Left colon (tissue), 2 donors: ENCODE measurements at regions not wholly inside any gene's neighbourhood (a gene's known extent, or its start where the extent isn't known, plus 50 kb on each side); places are given as distances from the start of the nearest gene placed in this dataset.
"Not testable (repeated sequence)": the region's sequence is repeated elsewhere in the genome, so short reads cannot be mapped to it uniquely, and the experiment has no call there.

Experiments
- ATAC-seq: fragments of 200-7000 bp; cut with Tn5 transposase; one replicate; pipeline ENCODE4 v1.9.1; 2020; ENCODE audit warnings: mild to moderate bottlenecking, moderate library complexity
- DNase-seq, 2 donors: peaks; one replicate each; pipeline ENCODE4 v3.0.0-alpha.2; 2020
- intact Hi-C, 2 donors: fragments of 100-400 bp; cut with DNase I in 1 of 2; cut with micrococcal nuclease in 1 of 2; formaldehyde crosslinking; loops; one replicate each; pipeline versions ENCODE4 v1.11.2 to v1.14.0; 2022; cut with DNase I, micrococcal nuclease
- donor health status: DM: no; HTN: no; CAD: no.
- donor health status: DM: yes; HTN: yes; CAD: no.

GRCh38 chr1:143721024-143721373 is 250.8 kb downstream of the FAM72C start:
- ATAC-seq (no peak), DNase-seq (no peak)
- intact Hi-C loops: no loop called here

DNA sequence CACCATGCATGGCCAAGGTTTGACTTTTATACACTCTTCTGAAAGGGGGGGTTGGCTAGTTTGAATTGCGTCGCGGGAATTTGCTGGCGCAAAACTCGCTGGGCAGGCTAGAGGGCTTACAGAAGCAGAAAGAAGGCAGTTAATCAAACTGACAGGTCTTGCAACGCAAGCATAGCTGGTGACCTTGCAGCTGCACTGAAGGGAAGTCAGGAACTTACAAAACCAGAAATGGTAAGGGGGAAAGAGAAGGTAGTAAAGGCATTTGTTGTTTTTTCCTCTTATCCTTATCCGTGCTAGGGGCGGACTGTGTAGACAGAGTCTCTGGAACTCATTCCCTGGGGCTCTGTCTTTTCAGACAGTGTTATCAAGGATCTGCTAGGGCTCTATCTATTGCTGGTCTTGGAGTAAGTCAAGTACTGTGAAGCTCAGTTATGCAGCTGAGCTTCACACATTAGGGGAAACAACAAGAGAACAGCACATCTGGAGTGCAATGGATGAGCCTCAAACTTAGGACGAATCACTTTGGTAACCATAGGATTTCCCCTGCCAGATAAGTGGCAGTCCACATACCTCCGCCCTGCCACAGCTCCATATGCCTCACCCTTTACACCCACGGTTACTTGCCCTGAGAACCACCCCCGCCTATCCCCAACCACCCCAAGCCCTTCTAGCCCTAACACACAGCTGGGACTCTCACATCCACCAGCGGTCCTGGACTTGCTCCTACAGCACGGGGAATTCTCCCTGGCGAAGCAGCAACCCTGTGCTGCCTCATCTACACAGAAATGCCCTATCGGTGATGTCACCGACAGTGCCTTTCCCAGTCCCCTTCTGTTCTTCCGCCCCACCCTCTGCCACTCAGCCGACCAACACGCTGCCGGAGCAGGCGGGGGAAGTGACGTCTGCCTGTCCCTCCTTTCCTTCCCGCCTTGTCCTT is 251.4 kb downstream of the FAM72C start:
- ATAC-seq: peak; percentile 42
- DNase-seq: peak in 1 of 2 donors; percentile 73
- intact Hi-C loops: no loop called here

DNA sequence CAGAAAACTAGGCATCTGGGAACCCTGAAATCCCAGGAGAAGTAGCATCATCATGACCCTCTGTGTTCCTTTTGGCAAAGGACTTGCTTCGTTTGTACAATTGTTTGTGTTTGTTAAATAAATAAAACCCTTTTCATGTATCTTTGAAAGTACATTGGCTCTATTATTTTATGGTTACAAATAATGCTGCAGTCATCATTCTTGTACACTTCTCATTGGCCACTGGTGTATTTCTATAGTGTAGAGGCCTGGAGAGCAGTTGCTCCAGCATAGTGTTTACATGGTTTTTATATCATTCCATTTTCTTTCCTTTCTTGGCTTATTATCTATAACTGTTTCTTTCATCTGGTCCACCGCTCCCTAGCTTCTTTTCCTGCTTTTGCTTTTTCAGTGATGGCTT is 253.3 kb downstream of the FAM72C start:
- no peak for ATAC-seq
- intact Hi-C loops: no loop called here
- no peak for DNase-seq

DNA sequence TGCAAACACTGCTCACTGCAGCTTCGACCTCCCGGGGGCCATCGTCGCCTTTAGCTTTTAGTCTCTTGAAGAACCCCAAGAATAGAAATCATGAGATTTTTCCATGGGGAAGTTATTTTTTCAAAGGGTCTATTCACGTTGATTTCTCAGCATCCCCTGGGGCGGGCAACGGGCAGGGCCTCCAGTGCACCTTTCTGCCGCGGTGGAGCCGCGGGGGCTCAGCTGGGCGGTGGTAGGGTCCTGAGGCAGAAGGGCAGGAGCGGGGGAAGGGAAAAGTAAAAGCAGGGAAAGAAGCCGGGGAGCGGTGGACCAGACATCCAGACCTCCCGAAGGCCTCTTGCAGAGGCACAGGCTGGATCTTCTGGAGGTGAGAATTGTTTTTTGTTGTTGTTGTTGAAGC is 253.8 kb downstream of the FAM72C start:
- intact Hi-C loops: no loop called here
- DNase-seq: no peak
- no peak for ATAC-seq

DNA sequence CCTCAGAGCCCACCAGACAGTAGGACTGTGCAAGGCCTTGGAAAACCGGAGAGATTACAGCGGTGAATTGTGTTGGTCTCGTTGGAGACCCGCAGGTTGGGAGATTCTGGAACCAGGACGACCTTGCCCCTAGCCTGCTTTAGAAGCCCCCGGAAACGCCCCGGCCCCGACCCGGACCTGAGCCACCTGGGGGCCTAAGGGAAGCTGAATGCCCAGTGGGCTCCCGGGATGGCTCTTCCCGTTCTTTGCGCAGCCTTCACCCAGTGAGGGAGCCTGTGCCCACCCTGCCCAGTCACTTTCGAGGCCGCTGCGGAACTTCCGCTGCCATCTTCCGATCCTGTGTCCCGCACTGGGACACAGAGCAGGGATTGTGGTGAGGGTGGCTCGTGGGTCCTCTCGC is 254.4 kb downstream of the FAM72C start:
- no peak for ATAC-seq
- no peak for DNase-seq
- intact Hi-C loops: no loop called here

DNA sequence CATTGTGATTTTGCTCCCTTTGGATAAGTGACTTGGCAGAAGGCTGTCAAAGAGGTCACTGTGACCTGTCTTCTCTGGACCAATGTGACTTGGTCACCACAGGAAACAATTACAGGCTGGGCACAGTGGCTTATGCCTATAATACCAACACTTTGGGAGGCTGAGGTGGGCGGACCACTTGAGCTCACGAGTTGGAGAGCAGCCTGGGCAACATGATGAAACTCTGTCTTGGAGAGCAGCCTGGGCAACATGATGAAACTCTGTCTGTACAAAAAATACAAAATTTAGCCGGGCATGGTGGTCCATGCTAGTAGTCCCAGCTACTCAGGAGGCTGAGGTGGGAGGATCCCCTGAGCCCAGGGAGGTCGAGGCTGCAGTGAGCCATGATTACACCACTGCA is 256.9 kb downstream of the FAM72C start:
- not testable (repeated sequence) for ATAC-seq

DNA sequence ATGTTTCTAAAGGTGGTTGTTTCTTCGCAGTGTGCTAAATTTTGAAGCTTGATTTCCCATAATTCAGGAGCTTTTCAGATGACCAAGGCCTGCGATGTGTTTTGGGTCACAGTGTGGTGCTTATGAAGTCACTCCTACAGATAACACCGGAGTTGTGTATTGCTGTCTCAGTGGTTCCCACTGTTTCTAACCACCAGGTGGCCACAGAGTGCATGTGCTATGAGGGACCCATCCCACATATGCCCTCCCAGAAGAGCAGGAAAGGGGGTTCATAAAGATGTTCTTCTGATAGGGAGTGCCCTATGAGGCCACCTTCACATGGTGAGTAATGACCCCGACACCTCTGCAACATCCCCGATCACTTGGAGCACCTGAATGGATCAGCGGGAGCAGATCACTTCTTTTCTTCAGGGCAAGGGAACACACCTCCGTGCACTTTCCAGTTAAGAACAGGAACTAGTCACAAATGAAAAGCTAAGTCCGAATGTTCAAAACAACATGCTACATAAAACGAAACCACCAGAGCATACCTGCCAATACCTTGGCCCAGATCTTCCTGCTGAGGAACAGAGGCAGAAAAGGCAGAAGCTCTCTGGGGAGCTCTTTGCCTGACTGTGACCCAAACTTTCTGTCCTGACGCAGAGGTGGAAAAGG is 262.1 kb downstream of the FAM72C start:
- intact Hi-C loops: not testable (repeated sequence)
- DNase-seq (peak in 1 of 2 donors; percentile 10), ATAC-seq (peak; percentile 38)

More for the DNA sequence above, 256.9 kb downstream of the FAM72C start:
- DNase-seq, intact Hi-C loops: not testable (repeated sequence)

- ATAC-seq, intact Hi-C loops, DNase-seq: not testable (repeated sequence)
Measured at GRCh38 chr1:143702739-143703138, 269.0 kb downstream of the FAM72C start.

DNA sequence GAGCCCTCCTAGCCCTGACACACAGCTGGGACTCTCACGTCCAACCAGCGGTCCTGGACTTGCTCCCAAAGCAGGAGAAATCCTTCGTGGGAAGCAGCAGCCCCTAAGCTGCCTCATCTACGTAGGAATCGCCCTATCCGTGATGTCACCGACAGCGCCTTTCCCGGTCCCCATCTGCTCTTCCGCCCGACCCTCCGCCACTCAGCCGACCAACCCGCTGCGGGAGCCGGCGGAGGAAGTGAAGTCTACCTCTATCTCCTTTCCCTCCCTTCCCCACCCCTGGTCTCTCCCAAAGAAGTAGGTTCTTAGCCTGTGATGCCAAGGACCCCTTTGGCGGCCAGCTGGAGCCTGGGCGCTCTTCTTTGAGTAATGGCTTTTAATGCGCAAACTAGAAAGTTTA is 272.1 kb downstream of the FAM72C start:
- intact Hi-C loops: no loop called here
- DNase-seq (no peak), ATAC-seq (no peak)

- intact Hi-C loops: no loop called here
- no peak for ATAC-seq
- no peak for DNase-seq
Measured at GRCh38 chr1:143699115-143699514, 272.7 kb downstream of the FAM72C start.

DNA sequence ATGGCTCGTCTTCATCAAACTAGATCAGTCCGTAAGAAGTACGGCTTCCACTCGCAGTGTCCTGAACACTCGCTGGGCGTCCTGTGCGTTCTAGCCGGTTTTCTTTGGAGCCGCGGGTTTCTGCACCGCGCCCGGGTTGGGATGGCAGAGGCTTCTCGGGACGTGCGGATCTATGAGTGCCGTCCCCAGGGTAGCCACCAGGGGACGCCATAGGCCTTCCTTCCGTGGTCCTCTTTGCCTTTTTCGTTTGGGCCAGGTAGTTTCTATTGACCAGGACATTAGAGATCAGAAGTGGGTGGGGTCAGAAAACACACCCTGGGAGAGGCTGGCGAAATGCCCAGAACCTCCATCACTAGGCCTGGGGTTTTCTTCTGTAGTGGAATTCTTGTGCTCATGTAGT is 273.8 kb downstream of the FAM72C start:
- ATAC-seq: peak; percentile 77
- intact Hi-C loops: no loop called here
- peak; percentile 55 to 73 for DNase-seq

- ATAC-seq (no peak), DNase-seq (no peak)
- intact Hi-C loops: no loop called here
Measured at GRCh38 chr1:143694085-143694484, 277.7 kb downstream of the FAM72C start.

DNA sequence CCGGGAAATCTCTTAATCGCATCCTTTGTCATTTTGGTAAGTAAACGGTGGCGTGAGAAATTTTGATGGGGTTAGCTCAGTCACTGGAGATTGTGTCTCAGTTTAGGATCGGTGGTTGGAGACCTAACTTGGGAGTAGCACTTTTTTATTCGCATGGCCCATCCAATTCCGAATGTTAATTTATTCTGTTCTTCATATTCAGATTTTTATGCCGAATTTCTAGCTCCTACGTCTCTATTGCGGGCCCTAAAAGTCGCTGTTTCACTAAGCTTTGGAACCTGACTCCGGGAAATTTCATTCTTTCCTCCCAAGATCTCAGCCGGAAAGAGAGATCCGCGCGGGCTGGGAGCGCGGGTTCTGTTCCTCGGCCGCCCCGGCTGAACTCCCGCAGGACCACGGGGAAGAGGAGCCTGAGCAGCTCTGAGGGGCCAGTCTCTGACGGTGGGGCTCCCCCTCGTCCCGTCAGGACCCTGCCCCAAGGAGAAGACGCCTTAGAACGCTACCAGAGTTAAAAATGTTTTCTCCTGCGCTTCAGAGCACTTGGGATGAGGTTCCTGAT is 279.7 kb downstream of the FAM72C start:
- DNase-seq (no peak), ATAC-seq (no peak)
- intact Hi-C loops: no loop called here

DNA sequence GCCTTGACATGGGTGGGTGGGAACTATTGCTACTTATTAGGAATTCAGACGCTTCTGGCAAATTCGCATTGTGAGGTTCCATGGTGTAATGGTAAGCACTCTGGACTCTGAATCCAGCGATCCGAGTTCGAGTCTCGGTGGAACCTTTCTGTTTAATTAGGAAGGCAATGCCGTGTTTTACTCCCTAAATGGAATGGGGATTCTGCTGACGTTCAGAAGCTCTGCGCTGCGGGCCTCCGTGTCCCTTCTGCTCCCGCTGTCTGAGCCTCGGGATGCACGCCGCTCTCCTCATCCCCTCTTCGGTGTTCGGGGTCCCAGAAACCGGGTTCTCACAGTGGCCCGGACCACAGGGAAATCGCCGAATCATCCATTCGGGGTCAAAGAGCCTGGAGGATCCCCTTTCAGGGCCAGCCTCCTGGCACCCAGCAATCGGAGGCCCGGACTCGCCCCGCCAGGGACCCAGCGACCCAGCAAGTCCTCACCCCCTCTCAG is 280.3 kb downstream of the FAM72C start:
- ATAC-seq (no peak), DNase-seq (no peak)
- intact Hi-C loops: no loop called here

- intact Hi-C loops: no loop called here
- no peak for DNase-seq
- ATAC-seq: no peak
Measured at GRCh38 chr1:143689781-143690180, 282.0 kb downstream of the FAM72C start.

GRCh38 chr1:143680304-143680703 is 291.5 kb downstream of the FAM72C start:
- intact Hi-C loops: no loop called here
- ATAC-seq: no peak

DNA sequence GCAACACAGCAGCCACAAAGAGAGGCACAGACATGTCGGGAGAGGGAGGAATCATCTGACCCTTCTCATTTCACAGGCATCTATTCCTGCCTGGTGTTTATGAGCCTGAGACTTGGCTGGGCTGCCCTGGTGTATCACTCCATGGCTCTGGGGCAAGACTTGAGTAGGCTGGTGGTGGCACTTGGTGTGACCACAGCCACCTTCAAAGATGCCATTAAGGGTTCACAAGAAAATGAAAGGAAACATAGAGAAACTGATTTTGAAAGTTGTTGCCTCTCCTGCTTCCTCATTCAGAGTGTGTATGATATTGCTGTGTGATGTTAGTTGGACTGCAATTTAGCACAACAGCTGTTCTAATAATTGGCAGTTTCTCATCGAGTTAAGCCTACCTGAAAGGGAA is 298.8 kb downstream of the FAM72C start:
- DNase-seq: no peak
- intact Hi-C loops: no loop called here
- ATAC-seq: no peak

More at GRCh38 chr1:143680304-143680703, 291.5 kb downstream of the FAM72C start:
- no peak for DNase-seq

DNA sequence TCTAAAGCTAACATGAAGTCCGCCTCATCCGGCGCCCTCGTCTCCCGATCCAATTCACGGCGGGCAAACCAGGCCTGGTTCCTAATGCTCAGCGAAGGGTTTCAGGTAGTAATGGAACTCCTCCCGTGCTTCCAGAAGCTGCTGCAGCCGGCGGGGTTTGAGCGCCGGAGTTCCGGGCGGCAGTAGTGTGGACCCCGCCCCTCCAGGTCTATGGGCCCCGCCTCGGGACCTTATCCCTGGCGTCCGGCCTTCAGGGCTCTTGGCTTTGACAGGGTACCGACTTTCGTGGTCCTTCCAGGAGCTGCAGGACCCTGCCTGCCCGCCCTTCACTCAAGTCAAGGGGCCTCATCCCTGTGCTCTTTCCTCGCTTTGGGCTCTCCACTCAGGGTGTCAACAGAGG is 304.1 kb downstream of the FAM72C start:
- DNase-seq (no peak), ATAC-seq (no peak)
- intact Hi-C loops: no loop called here

DNA sequence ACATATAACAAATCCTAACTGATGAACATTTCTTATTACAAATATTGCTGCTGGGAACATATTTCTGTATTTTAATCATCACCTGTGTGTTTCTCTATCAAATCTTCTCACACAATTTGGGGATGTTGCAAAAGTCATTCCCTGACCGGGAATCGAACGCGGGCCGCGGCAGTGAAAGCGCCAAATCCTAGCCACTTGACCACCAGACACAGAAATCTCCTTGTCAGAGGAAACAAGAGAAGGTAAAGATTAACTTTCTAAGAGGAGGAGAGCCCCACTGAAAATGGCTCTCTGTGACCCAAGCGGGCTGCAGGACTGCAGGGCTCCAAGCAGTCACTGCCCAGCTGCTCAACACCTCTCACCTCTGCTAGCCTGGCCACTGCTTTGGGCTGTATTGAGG is 304.9 kb downstream of the FAM72C start:
- ATAC-seq (no peak), DNase-seq (no peak)
- intact Hi-C loops: no loop called here

- intact Hi-C loops: no loop called here
- DNase-seq: no peak
- ATAC-seq: no peak
Measured at GRCh38 chr1:143665606-143666005, 306.2 kb downstream of the FAM72C start.
